ENCODE measurements at regions not wholly inside any gene's neighbourhood (a gene's known extent, or its start where the extent isn't known, plus 50 kb on each side); places are given as distances from the start of the nearest gene placed in this dataset.

DNA sequence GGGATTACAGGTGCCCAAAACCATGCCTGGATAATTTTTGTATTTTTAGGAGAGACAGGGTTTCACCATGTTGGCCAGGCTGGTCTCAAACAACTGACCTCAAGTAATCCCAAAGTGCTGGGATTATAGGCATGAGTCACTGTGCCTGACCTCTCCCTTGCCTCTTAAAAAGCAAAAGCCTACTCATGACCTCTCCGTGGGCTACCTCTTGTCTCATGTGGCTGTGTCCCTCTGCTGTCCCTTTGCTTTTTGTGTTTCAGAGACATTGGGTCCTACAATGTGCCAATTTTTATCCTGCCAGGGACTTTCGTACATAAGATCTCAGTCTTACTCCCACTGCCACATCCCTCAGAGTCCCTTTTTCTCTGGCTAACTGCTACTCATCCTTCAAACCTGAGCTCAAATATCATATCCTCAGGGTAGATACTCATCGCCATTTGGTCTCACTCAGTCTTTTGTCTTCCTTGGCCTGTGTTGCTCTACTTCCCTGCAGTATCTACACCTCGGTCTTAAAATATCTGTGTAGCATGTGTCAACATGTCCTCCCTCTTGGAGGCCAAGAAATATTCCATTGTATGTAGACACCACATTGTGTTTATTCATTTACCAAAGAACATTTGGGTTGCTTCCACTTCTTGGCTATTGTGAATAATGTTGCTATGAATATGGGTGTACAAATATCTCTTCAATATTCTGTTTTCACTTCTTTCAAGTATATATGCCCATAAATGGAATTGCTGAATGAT lies 465.0 kb upstream of the KLF6 start:
- TF ChIP-seq CTCF (IDR thresholded peaks at IDR 0.05; ENCODE audit: low read depth, low read length) (no peak), POLR2A (IDR thresholded peaks at IDR 0.05; ENCODE audit: extremely low read depth, insufficient read length) (no peak), MYC (IDR thresholded peaks at IDR 0.05; ENCODE audit: low read depth, low read length) (no peak)
- TF ChIP-seq, protein P1, sequence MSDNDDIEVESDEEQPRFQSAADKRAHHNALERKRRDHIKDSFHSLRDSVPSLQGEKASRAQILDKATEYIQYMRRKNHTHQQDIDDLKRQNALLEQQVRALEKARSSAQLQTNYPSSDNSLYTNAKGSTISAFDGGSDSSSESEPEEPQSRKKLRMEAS (IDR thresholded peaks at IDR 0.05; ENCODE audit: low read depth, low read length), result no peak

Measured in NB4 (cell line).